ENCODE measurements at regions not wholly inside any gene's neighbourhood (a gene's known extent, or its start where the extent isn't known, plus 50 kb on each side); places are given as distances from the start of the nearest gene placed in this dataset.
"Not testable (repeated sequence)": the region's sequence is repeated elsewhere in the genome, so short reads cannot be mapped to it uniquely, and the experiment has no call there.

DNA sequence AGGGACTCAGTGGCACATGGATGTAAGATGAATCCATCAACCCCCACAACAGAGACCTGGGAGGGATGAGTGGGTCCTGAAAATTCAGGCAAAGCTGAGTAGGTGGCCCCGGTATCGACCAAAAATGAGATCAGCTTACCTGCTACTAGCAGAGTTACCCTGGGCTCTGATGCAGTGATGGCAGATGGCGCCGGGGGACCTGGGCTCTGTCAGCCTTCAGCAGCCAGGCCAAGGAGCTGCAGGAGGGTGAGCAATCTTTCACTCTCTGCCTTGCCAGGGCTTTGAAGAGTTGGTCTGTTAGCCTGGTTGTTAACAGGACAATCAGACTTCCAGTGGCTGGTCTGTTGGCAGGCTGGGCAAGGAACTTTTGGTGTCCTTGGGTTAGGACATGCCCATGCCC, 1054.8 kb downstream of the SI start:
- Histone ChIP-seq H3K27me3 (no peaks in the 10 kb centered on the region), H3K9me3 (no peaks in the 10 kb centered on the region), H3K36me3 (no peaks in the 10 kb centered on the region), H3K27ac (no peak overlapping the region), H3K4me1 (no peaks in the 10 kb centered on the region), H3K4me3 (no peak overlapping the region)
- WGBS (ENCODE audit: insufficient coverage, low coverage, low lambda C conversion rate, missing lambda C conversion rate), result 78% methylated on average over 2 of the region's 4 CpGs
- DNase-seq (no peak), ATAC-seq (no peak)
- no peak for TF ChIP-seq POLR2A (IDR thresholded peaks at IDR 0.05)
- TF ChIP-seq, protein P1, sequence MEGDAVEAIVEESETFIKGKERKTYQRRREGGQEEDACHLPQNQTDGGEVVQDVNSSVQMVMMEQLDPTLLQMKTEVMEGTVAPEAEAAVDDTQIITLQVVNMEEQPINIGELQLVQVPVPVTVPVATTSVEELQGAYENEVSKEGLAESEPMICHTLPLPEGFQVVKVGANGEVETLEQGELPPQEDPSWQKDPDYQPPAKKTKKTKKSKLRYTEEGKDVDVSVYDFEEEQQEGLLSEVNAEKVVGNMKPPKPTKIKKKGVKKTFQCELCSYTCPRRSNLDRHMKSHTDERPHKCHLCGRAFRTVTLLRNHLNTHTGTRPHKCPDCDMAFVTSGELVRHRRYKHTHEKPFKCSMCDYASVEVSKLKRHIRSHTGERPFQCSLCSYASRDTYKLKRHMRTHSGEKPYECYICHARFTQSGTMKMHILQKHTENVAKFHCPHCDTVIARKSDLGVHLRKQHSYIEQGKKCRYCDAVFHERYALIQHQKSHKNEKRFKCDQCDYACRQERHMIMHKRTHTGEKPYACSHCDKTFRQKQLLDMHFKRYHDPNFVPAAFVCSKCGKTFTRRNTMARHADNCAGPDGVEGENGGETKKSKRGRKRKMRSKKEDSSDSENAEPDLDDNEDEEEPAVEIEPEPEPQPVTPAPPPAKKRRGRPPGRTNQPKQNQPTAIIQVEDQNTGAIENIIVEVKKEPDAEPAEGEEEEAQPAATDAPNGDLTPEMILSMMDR (IDR thresholded peaks at IDR 0.05), result no peak
- intact Hi-C loops (cut with DNase I), result no loop called here

DNA sequence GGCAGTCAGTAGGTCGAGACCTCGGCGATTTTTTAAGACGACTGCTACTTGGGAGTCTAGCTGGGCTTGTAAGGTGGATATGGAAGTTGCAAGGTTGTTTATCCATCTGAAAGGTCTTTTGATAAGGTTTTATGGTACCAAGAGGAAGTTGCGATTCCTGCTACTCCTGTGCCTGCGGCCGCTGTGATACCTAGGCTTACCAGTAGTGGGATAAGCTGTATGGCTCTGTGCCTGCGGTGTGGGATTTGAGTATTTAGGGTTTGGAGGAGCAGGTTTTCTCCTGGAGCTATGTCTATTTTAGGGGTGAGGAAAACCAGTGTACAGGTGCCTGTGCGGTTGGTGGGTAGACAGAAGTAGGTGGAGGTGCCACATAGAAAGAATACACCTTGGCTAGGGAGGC, 1059.8 kb downstream of the SI start:
- ATAC-seq, result no peak
- intact Hi-C loops (cut with DNase I), result no loop called here
- H3K27ac ChIP-seq, result no peak overlapping the region
- no peaks in the 10 kb centered on the region for H3K27me3 ChIP-seq
- no peak for DNase-seq
- no peaks in the 10 kb centered on the region for H3K4me1 ChIP-seq
- H3K4me3 ChIP-seq, result no peak overlapping the region
- H3K36me3 ChIP-seq, result no peaks in the 10 kb centered on the region
- no peak for TF ChIP-seq POLR2A (IDR thresholded peaks at IDR 0.05)
- WGBS (ENCODE audit: insufficient coverage, low coverage, low lambda C conversion rate, missing lambda C conversion rate), result 68% methylated on average over 8 of the region's 9 CpGs
- H3K9me3 ChIP-seq, result no peaks in the 10 kb centered on the region

DNA sequence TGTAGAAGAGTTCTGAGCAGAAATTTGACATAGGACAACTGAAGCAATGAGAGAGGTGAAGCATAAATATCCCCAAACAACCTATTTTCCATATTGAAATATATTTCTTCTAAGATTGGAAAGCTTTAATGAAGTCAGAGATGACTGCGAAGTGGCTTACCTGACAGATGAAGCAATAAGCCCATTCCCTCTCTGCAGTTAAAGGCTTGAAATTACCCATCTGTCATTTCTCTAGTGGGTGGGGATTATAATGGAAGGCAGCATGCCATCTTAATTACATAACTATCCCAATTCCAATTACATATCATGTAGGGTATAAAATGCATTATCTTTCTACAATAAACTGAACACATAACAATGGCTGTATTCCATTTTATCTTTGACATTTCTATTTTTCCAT, 1070.5 kb downstream of the SI start:
- Histone ChIP-seq H3K4me1 (no peaks in the 10 kb centered on the region), H3K36me3 (no peaks in the 10 kb centered on the region), H3K9me3 (no peaks in the 10 kb centered on the region), H3K27me3 (no peaks in the 10 kb centered on the region), H3K4me3 (no peak overlapping the region), H3K27ac (no peak overlapping the region)
- WGBS (ENCODE audit: insufficient coverage, low coverage, low lambda C conversion rate, missing lambda C conversion rate), result 86% methylated on average over 1 of the region's 1 CpG
- TF ChIP-seq POLR2A (IDR thresholded peaks at IDR 0.05), result no peak
- TF ChIP-seq, protein P1 (IDR thresholded peaks at IDR 0.05), result no peak
- DNase-seq, result no peak
- no peak for ATAC-seq
- intact Hi-C loops (cut with DNase I), result no loop called here

DNA sequence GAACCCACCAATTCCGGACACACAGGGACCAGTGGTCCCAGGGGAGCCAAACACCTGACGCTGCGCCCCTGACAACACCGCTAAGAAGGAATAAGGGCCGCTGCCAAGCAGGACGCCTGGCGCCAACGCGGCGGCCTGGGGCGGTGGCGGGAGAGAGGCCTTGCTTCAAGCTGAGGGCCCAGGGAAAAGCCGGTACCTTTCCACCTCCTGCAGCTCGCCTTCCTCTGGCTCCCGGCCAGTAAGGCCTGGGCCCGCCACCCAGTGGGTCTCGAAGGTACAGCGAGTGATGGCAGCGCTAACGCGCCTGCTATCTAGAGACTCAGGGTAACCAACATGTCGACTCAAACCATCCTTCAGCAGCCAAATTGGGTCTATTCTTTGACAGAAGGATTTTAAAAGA, 1074.1 kb downstream of the SI start:
- no peaks in the 10 kb centered on the region for H3K4me1 ChIP-seq
- DNase-seq (no peak), ATAC-seq (no peak)
- intact Hi-C loops (cut with DNase I), result no loop called here
- H3K4me3 ChIP-seq, result no peak overlapping the region
- H3K27ac ChIP-seq, result no peak overlapping the region
- no peak for TF ChIP-seq POLR2A (IDR thresholded peaks at IDR 0.05)
- TF ChIP-seq, protein P1 (IDR thresholded peaks at IDR 0.05), result no peak
- H3K9me3 ChIP-seq, result no peaks in the 10 kb centered on the region
- WGBS (ENCODE audit: insufficient coverage, low coverage, low lambda C conversion rate, missing lambda C conversion rate), result 84% methylated on average over 6 of the region's 22 CpGs
- H3K27me3 ChIP-seq, result no peaks in the 10 kb centered on the region
- H3K36me3 ChIP-seq, result no peaks in the 10 kb centered on the region

DNA sequence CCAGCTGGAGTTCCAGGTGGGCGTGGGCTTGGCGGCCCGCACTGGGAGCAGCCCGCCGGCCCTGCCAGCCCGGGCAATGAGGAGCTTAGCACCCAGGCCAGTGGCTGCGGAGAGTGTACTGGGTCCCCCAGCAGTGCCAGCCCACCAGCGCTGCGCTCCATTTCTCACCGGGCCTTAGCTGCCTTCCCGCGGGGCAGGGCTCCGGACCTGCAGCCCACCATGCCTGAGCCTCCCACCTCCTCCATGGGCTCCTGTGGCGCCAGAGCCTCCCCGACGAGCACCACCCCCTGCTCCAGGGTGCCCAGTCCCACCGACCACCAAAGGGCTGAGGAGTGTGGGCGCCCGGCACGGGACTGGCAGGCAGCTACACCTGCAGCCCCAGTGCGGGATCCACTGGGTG, 1075.3 kb downstream of the SI start:
- ATAC-seq; H3K4me3 ChIP-seq; H3K36me3 ChIP-seq; DNase-seq; H3K27me3 ChIP-seq; H3K9me3 ChIP-seq; intact Hi-C loops (cut with DNase I); H3K4me1 ChIP-seq; H3K27ac ChIP-seq: not testable (repeated sequence)
- WGBS (ENCODE audit: insufficient coverage, low coverage, low lambda C conversion rate, missing lambda C conversion rate), result no CpG with 5 or more reads among the region's 21 CpGs

DNA sequence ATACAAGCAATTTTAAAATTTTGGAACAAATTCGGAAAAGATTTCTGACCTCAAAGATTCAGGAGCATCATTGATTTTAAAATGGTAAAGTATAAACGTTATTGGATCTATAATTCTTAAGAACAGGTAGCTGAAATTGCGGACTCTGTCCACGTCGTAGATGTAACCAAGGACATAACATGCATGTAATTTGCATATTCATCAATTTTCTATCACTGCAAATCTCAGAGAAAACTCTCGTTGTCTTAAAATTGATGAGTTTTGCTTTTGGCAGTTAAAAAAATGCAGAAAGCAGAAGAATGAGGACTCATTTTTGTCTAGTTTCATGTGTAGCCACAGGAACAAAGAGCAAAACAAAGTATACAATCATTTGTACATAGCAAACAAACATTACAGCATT, 1094.4 kb downstream of the SI start:
- Histone ChIP-seq H3K27me3 (no peaks in the 10 kb centered on the region), H3K9me3 (no peaks in the 10 kb centered on the region), H3K36me3 (no peaks in the 10 kb centered on the region), H3K4me3 (no peak overlapping the region), H3K27ac (no peak overlapping the region), H3K4me1 (no peaks in the 10 kb centered on the region)
- no peak for TF ChIP-seq POLR2A (IDR thresholded peaks at IDR 0.05)
- TF ChIP-seq, protein P1 (IDR thresholded peaks at IDR 0.05), result no peak
- WGBS (ENCODE audit: insufficient coverage, low coverage, low lambda C conversion rate, missing lambda C conversion rate), result 52% methylated on average over 6 of the region's 6 CpGs
- intact Hi-C loops (cut with DNase I), result no loop called here
- ATAC-seq, result no peak
- no peak for DNase-seq
